Panc1 (cell line): ENCODE measurements at regions not wholly inside any gene's neighbourhood (a gene's known extent, or its start where the extent isn't known, plus 50 kb on each side); places are given as distances from the start of the nearest gene placed in this dataset.

Source experiments
- ATAC-seq: fragments of 200-7000 bp; cut with Tn5 transposase; 2 replicates; pipeline ENCODE4 v1.9.1; 2020; ENCODE audit warnings: mild to moderate bottlenecking, moderate library complexity
- BruUV-seq: library from RNA; stranded (reverse); fragments of 400-500 nt; replicated peaks from 2 replicates; lab custom pipeline; 2021; lab: Mats Ljungman, UMichigan
- CTCF ChIA-PET: fragments of 300-600 bp; sonication (Branson Sonifier 250); formaldehyde crosslinking; loops from one replicate; lab custom pipeline; 2022; ENCODE audit warnings: antibody characterized with exemption; lab: Charles Lee
- POLR2A ChIA-PET: fragments of 300-600 bp; sonication (Branson Sonifier 250); formaldehyde crosslinking; loops from one replicate; lab custom pipeline; 2022; ENCODE audit warnings: antibody characterized with exemption; lab: Charles Lee
- DNase-seq: peaks from one replicate; pipeline ENCODE4 v3.0.0-alpha.2; 2010; ENCODE audit warnings: low read depth, low spot score
- H3K27ac ChIP-seq: 2 replicates; pipeline ENCODE4 v1.5.1; 2011; ENCODE audit warnings: mild to moderate bottlenecking, low read length, inconsistent platforms
- H3K27me3 ChIP-seq: fragments of 200-500 bp; sonication (Bioruptor generic); 2 replicates; pipeline ENCODE4 v1.6.0; 2014; ENCODE audit warnings: low read length, inconsistent platforms; ENCODE audit not compliant: control insufficient read depth, insufficient read depth
- H3K36me3 ChIP-seq: fragments of 200-500 bp; sonication (Bioruptor generic); 2 replicates; pipeline ENCODE4 v1.5.1; 2014; ENCODE audit warnings: inconsistent platforms, mild to moderate bottlenecking, low read length, moderate library complexity; ENCODE audit not compliant: control insufficient read depth, insufficient read depth
- H3K4me1 ChIP-seq: 2 replicates; pipeline ENCODE4 v1.5.1; 2011; ENCODE audit warnings: inconsistent platforms, mild to moderate bottlenecking, low read length, moderate library complexity; ENCODE audit not compliant: control insufficient read depth, insufficient read depth
- H3K4me3 ChIP-seq, 2 experiments: 2 replicates each; pipeline ENCODE4 v1.5.1; 2011 to 2012; ENCODE audit warnings: low read depth in 2 of 2, low read length in 2 of 2, mild to moderate bottlenecking in 2 of 2, inconsistent platforms in 1 of 2, moderate library complexity in 1 of 2
- H3K9me3 ChIP-seq: fragments of 200-500 bp; sonication (Bioruptor generic); 2 replicates; pipeline ENCODE4 v1.5.1; 2014; ENCODE audit warnings: low read depth, mild to moderate bottlenecking, inconsistent platforms, low read length, moderate library complexity; ENCODE audit not compliant: control insufficient read depth, insufficient read depth
- POLR2AphosphoS5 ChIP-seq: IDR thresholded peaks from 2 replicates; pipeline ENCODE4 v1.6.1; 2012; ENCODE audit warnings: mild to moderate bottlenecking, low read depth, low read length, moderate library complexity
- REST ChIP-seq, 2 experiments: IDR thresholded peaks; 2 replicates each; pipeline ENCODE4 v1.6.1; 2011 to 2012; ENCODE audit warnings: low read depth in 2 of 2, control low read depth in 1 of 2, low read length in 1 of 2, mild to moderate bottlenecking in 1 of 2, moderate library complexity in 1 of 2; ENCODE audit not compliant: insufficient read depth in 1 of 2
- SIN3A ChIP-seq: IDR thresholded peaks from 2 replicates; pipeline ENCODE4 v1.6.1; 2012; ENCODE audit warnings: low read depth, mild to moderate bottlenecking, low read length, moderate library complexity, borderline replicate concordance; ENCODE audit not compliant: insufficient read depth
- TCF7L2 ChIP-seq: IDR thresholded peaks from 2 replicates; pipeline ENCODE4 v1.6.1; 2011; ENCODE audit warnings: mild to moderate bottlenecking, low read depth, low read length, inconsistent platforms
- in situ Hi-C: cut with HindIII; loops from 2 replicates; pipeline ENCODE4 v1.10.0; 2016; ENCODE audit warnings: low sequenced_read_pairs, low pct_unique_long_range_greater_than_20kb
- intact Hi-C: fragments of 100-400 bp; cut with micrococcal nuclease; formaldehyde crosslinking; loops from one replicate; pipeline ENCODE4 v1.10.0; 2022; ENCODE audit not compliant: unreplicated experiment
- TF ChIP-seq, protein P1 (sequence below): fragments of 450-650 bp; IDR thresholded peaks from 2 replicates; pipeline ENCODE4 v1.5.1; 2017; ENCODE audit warnings: mild to moderate bottlenecking

- ATAC-seq (no peak), DNase-seq (no peak)
- H3K9me3 ChIP-seq, result no peaks in the 10 kb centered on the region
- BruUV-seq, result no TSS peak
- in situ Hi-C loops, result no loop called here
- no peak overlapping the region for H3K27ac ChIP-seq
- no peak overlapping the region for H3K4me3 ChIP-seq
- ChIA-PET CTCF (no interaction called here), POLR2A (no interaction called here)
- no peaks in the 10 kb centered on the region for H3K4me1 ChIP-seq
- no peaks in the 10 kb centered on the region; the same call in 1 of the 2 replicates for H3K27me3 ChIP-seq
- TF ChIP-seq REST (IDR thresholded peaks at IDR 0.05; ENCODE audit: insufficient read depth in 1 of 2, low read depth in 2 of 2, low read length in 1 of 2), result no peak
- no peak for TF ChIP-seq POLR2AphosphoS5
- TF ChIP-seq SIN3A, result no peak
- TF ChIP-seq TCF7L2, result no peak
- TF ChIP-seq, protein P1, sequence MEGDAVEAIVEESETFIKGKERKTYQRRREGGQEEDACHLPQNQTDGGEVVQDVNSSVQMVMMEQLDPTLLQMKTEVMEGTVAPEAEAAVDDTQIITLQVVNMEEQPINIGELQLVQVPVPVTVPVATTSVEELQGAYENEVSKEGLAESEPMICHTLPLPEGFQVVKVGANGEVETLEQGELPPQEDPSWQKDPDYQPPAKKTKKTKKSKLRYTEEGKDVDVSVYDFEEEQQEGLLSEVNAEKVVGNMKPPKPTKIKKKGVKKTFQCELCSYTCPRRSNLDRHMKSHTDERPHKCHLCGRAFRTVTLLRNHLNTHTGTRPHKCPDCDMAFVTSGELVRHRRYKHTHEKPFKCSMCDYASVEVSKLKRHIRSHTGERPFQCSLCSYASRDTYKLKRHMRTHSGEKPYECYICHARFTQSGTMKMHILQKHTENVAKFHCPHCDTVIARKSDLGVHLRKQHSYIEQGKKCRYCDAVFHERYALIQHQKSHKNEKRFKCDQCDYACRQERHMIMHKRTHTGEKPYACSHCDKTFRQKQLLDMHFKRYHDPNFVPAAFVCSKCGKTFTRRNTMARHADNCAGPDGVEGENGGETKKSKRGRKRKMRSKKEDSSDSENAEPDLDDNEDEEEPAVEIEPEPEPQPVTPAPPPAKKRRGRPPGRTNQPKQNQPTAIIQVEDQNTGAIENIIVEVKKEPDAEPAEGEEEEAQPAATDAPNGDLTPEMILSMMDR, result no peak
- no peaks in the 10 kb centered on the region for H3K36me3 ChIP-seq
- intact Hi-C loops, result no loop called here
Observed at GRCh38 chr14:89025561-89026236, 201.2 kb downstream of the TTC8 start.

GRCh38 chr14:89027097-89027740 lies 202.8 kb downstream of the TTC8 start:
- Histone ChIP-seq H3K36me3 (no peaks in the 10 kb centered on the region), H3K9me3 (no peaks in the 10 kb centered on the region), H3K4me3 (peak overlapping the region; percentile 33 to 47), H3K4me1 (no peaks in the 10 kb centered on the region), H3K27me3 (no peaks in the 10 kb centered on the region; the same call in 1 of the 2 replicates), H3K27ac (no peak overlapping the region)
- TF ChIP-seq, protein P1, result peak; percentile 89
- TF ChIP-seq TCF7L2 (peak; percentile 100), REST (IDR thresholded peaks at IDR 0.05; ENCODE audit: insufficient read depth in 1 of 2, low read depth in 2 of 2, low read length in 1 of 2) (no peak)
- DNase-seq (no peak), ATAC-seq (peak; percentile 90)
- BruUV-seq, result no TSS peak
- intact Hi-C loops (no loop called here), in situ Hi-C loops (no loop called here)
- ChIA-PET CTCF (no interaction called here), POLR2A (no interaction called here)
